GM23338 (cell line): ENCODE measurements at regions not wholly inside any gene's neighbourhood (a gene's known extent, or its start where the extent isn't known, plus 50 kb on each side); places are given as distances from the start of the nearest gene placed in this dataset.

Experiments
- ATAC-seq: fragments of 200-7000 bp; cut with Tn5 transposase; 3 replicates; pipeline ENCODE4 v1.9.1; 2020
- DNase-seq: peaks from one replicate; pipeline ENCODE4 v3.0.0-alpha.2; 2015; ENCODE audit warnings: low spot score
- H2AFZ ChIP-seq: fragments of 200-600 bp; sonication (generic); 2 replicates; pipeline ENCODE4 v1.8.0; 2016; ENCODE audit warnings: antibody characterized with exemption, mild to moderate bottlenecking, moderate library complexity
- H3F3A ChIP-seq: fragments of 200-600 bp; sonication (generic); replicated peaks from 2 replicates; pipeline ENCODE4 v1.8.0; 2017; ENCODE audit warnings: antibody characterized with exemption, mixed run types, low read depth
- H3K27ac ChIP-seq: fragments of 200-600 bp; sonication (generic); 2 replicates; pipeline ENCODE4 v1.6.1; 2016; ENCODE audit warnings: low read depth
- H3K27me3 ChIP-seq: fragments of 200-600 bp; sonication (generic); 2 replicates; pipeline ENCODE4 v1.8.0; 2016; ENCODE audit warnings: mild to moderate bottlenecking, mixed run types, moderate library complexity; ENCODE audit not compliant: insufficient read depth
- H3K36me3 ChIP-seq: fragments of 200-600 bp; sonication (generic); 2 replicates; pipeline ENCODE4 v1.8.0; 2016; ENCODE audit warnings: mild to moderate bottlenecking; ENCODE audit not compliant: insufficient read depth
- H3K4me1 ChIP-seq: fragments of 200-600 bp; sonication (generic); 2 replicates; pipeline ENCODE4 v1.8.0; 2016; ENCODE audit warnings: mild to moderate bottlenecking, moderate library complexity; ENCODE audit not compliant: insufficient read depth
- H3K4me2 ChIP-seq: fragments of 200-600 bp; sonication (generic); 2 replicates; pipeline ENCODE4 v1.7.1; 2017; ENCODE audit warnings: mixed run types
- H3K4me3 ChIP-seq: fragments of 200-600 bp; sonication (generic); 2 replicates; pipeline ENCODE4 v1.6.1; 2016; ENCODE audit warnings: mixed run types
- H3K79me2 ChIP-seq: fragments of 200-600 bp; sonication (generic); replicated peaks from 2 replicates; pipeline ENCODE4 v1.8.0; 2017; ENCODE audit warnings: mild to moderate bottlenecking; ENCODE audit not compliant: insufficient read depth
- H3K9me2 ChIP-seq: fragments of 200-600 bp; sonication (generic); 2 replicates; pipeline ENCODE4 v1.8.0; 2017; ENCODE audit not compliant: insufficient read depth
- H4K20me1 ChIP-seq: fragments of 200-600 bp; sonication (generic); replicated peaks from 2 replicates; pipeline ENCODE4 v1.8.0; 2017; ENCODE audit warnings: mild to moderate bottlenecking; ENCODE audit not compliant: insufficient read depth
- H3K27ac Mint-ChIP-seq: 2 replicates; pipeline ENCODE4 v1.8.0; 2020; ENCODE audit warnings: inconsistent platforms, mild to moderate bottlenecking, moderate library complexity, mixed read lengths
- H3K27me3 Mint-ChIP-seq: 3 replicates; pipeline ENCODE4 v1.8.0; 2022; ENCODE audit warnings: low read depth, mild to moderate bottlenecking, moderate library complexity, mixed read lengths, inconsistent platforms; ENCODE audit not compliant: insufficient read depth, poor library complexity
- H3K36me3 Mint-ChIP-seq: 3 replicates; pipeline ENCODE4 v1.8.0; 2021; ENCODE audit warnings: low read depth, mild to moderate bottlenecking, inconsistent platforms, moderate library complexity, mixed read lengths
- H3K4me1 Mint-ChIP-seq: 3 replicates; pipeline ENCODE4 v1.8.0; 2020; ENCODE audit warnings: mild to moderate bottlenecking, inconsistent platforms, mixed read lengths
- H3K4me3 Mint-ChIP-seq: 3 replicates; pipeline ENCODE4 v1.8.0; 2021; ENCODE audit warnings: moderate library complexity, mild to moderate bottlenecking, inconsistent platforms, mixed read lengths
- H3K9me3 Mint-ChIP-seq: 3 replicates; pipeline ENCODE4 v1.8.0; 2020; ENCODE audit warnings: moderate library complexity, mild to moderate bottlenecking, inconsistent platforms, mixed read lengths
- CREB1 ChIP-seq: fragments of 250-450 bp; sonication (Bioruptor Pico); IDR thresholded peaks from 2 replicates; pipeline ENCODE4 v1.5.0; 2020; ENCODE audit warnings: low read depth, mild to moderate bottlenecking, moderate library complexity
- CTCF ChIP-seq, 2 experiments: fragments of 200-600 bp in 1 of 2; sonication (generic) in 1 of 2; conservative IDR thresholded peaks; 2 replicates each; pipeline versions ENCODE4 v1.5.1 to v1.6.1; 2016 to 2017; ENCODE audit warnings: antibody characterized with exemption in 2 of 2, low read depth in 2 of 2, mild to moderate bottlenecking in 2 of 2, moderate library complexity in 1 of 2
- ETS1 ChIP-seq: IDR thresholded peaks from 2 replicates; pipeline ENCODE4 v1.6.1; 2016; ENCODE audit warnings: antibody characterized with exemption
- EZH2 ChIP-seq: fragments of 200-600 bp; sonication (generic); IDR thresholded peaks from one replicate; pipeline ENCODE4 v1.8.0; 2017; ENCODE audit warnings: antibody characterized with exemption, mild to moderate bottlenecking, low read depth; ENCODE audit not compliant: unreplicated experiment
- EZH2phosphoT487 ChIP-seq: fragments of 200-600 bp; sonication (generic); IDR thresholded peaks from one replicate; pipeline ENCODE4 v1.8.1; 2018; ENCODE audit warnings: antibody characterized with exemption; ENCODE audit not compliant: unreplicated experiment
- NANOG ChIP-seq: IDR thresholded peaks from 2 replicates; pipeline ENCODE4 v1.6.1; 2016; ENCODE audit warnings: antibody characterized with exemption, borderline replicate concordance
- POLR2AphosphoS5 ChIP-seq: IDR thresholded peaks from 2 replicates; pipeline ENCODE4 v1.6.1; 2016; ENCODE audit warnings: antibody characterized with exemption, low read depth
- STAT1 ChIP-seq: IDR thresholded peaks from one replicate; pipeline ENCODE4 v1.6.1; 2016; ENCODE audit warnings: antibody characterized with exemption; ENCODE audit not compliant: unreplicated experiment
- ZNF114 ChIP-seq: fragments of 250-450 bp; sonication (Bioruptor Pico); IDR thresholded peaks from 2 replicates; pipeline ENCODE4 v1.5.0; 2020; ENCODE audit warnings: mild to moderate bottlenecking, moderate library complexity
- ZNF331 ChIP-seq: fragments of 250-450 bp; sonication (Bioruptor Pico); IDR thresholded peaks from 2 replicates; pipeline ENCODE4 v1.5.0; 2020; ENCODE audit warnings: low read depth, mild to moderate bottlenecking, moderate library complexity
- ZNF462 ChIP-seq: fragments of 250-450 bp; sonication (Bioruptor Pico); IDR thresholded peaks from 2 replicates; pipeline ENCODE4 v1.5.0; 2020; ENCODE audit warnings: mild to moderate bottlenecking, moderate library complexity

- no peaks in the 10 kb centered on the region for H3K4me1 Mint-ChIP-seq
- no peaks in the 10 kb centered on the region for H3K27me3 ChIP-seq
- no peak overlapping the region for H3K27ac ChIP-seq
- no peaks in the 10 kb centered on the region for H3K36me3 Mint-ChIP-seq
- H3K27me3 Mint-ChIP-seq, result no peaks in the 10 kb centered on the region
- H3K9me3 Mint-ChIP-seq, result no peaks in the 10 kb centered on the region
- H3K4me3 Mint-ChIP-seq, result no peak overlapping the region
- no peaks in the 10 kb centered on the region for H3K79me2 ChIP-seq
- TF ChIP-seq NANOG (no peak), STAT1 (no peak), EZH2phosphoT487 (no peak), ETS1 (no peak), ZNF462 (no peak), ZNF114 (CRISPR knock-in tag) (no peak), ZNF331 (CRISPR knock-in tag) (no peak), POLR2AphosphoS5 (no peak), CREB1 (CRISPR knock-in tag) (no peak), EZH2 (no peak), CTCF (conservative IDR thresholded peaks at IDR 0.05; ENCODE audit: low read depth in 2 of 2) (no peak)
- H3K4me3 ChIP-seq, result no peak overlapping the region
- no peaks in the 10 kb centered on the region for H3K36me3 ChIP-seq
- ATAC-seq (no peak), DNase-seq (no peak)
- no peak overlapping the region for H2AFZ ChIP-seq
- no peak overlapping the region for H3K4me2 ChIP-seq
- H4K20me1 ChIP-seq, result no peaks in the 10 kb centered on the region
- no peak overlapping the region for H3K27ac Mint-ChIP-seq
- H3F3A ChIP-seq, result no peaks in the 10 kb centered on the region
- H3K9me2 ChIP-seq, result 0 out of 2 replicates have a peak, but pooled peaks cover 4% of the 10 kb centered on the region
- H3K4me1 ChIP-seq, result no peaks in the 10 kb centered on the region
Observed at GRCh38 chr1:56153276-56153675, 426.1 kb downstream of the PLPP3 start.
